HG03354 (cell line): ENCODE measurements at regions not wholly inside any gene's neighbourhood (a gene's known extent, or its start where the extent isn't known, plus 50 kb on each side); places are given as distances from the start of the nearest gene placed in this dataset.

Experiments
- ATAC-seq: cut with Tn5 transposase; IDR thresholded peaks from one replicate; pipeline ENCODE4 v1.9.1; 2021; ENCODE audit warnings: mild to moderate bottlenecking; ENCODE audit not compliant: unreplicated experiment, poor library complexity, severe bottlenecking

DNA sequence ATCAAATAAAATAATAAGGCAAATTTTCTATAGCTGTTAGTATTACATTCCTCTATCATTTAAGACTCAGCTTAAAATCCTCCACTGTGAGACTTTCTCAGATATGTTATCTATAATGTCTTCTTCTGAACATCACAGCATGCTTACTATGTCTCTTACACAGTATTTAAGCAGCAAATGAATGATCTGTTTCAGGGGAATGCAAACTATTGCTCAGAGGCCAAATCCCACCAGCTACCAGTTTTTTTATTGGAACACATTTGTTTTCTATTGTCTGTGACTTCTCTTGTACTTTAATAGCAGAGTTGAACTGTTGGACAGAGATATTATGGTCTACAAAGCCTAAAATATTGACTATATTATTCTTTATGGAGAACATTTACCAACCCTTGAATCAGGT lies 59.6 kb downstream of the C3orf38 start:
- ATAC-seq = no peak

DNA sequence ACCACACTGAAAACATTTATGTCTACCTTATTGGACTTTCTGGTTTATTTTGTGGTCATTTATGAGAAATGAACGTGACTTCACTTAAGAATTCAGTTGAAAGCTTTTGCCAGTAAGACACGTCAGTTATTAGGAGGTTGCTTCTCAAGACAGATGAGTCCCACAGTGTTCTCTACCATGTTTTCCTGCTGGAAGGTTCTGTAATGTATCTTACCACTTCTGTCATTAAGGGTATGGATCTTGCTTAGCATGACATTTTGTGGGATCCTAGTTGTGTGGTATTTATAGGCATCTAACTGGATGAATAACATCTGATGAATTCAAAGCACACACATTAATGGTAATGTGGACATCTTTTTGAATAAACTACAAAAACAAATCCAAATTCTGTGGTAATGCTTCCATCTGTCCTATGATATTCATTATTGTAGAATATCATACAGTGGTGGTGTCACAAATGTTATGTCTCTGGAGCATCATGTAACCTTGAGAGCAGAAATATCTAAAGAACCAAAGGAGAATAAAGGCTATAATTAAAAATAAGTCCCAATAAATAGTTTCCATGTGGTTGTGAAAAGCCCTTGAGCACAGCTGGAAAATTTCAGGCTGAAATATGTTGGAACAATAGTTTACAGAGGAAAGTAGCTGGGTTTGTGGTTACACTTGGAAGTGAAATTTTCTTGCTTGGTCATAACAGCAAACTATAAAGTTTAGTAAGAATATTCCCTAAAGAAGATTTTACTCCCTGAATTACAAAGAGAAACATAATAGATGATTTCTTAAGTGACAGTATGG lies 61.5 kb downstream of the C3orf38 start:
- ATAC-seq = no peak

DNA sequence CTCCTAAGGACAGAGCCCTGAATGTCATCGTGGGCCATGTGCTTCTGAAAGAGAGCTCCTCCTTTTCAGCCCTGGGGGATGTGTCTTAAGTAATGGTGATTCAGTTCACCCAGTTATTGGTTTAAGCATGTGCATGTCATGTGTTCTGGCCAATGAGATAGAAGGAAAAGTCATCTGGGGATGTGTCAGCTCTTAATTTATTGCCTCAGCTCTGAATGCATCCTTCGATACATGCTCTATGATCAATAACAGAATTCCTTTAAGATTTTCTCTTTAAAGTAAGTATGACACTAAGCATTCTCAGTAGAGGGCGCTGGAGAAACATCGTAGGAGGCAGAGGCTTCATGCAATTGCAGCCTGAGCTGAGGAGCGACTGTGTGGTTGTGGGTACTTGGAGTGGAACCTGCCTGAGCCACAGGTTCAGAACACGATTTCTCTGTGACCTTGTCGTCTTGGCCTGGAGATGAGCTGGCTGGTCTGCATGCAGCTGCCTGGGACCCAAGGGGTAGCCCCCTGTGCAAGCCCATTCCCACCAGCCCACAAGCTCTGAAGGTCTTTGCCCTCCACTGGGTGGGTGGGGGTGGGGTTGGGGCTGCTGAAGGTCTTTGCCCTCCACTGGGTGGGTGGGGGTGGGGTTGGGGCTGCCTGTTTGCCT lies 69.5 kb downstream of the C3orf38 start:
- peak; percentile 83 for ATAC-seq

DNA sequence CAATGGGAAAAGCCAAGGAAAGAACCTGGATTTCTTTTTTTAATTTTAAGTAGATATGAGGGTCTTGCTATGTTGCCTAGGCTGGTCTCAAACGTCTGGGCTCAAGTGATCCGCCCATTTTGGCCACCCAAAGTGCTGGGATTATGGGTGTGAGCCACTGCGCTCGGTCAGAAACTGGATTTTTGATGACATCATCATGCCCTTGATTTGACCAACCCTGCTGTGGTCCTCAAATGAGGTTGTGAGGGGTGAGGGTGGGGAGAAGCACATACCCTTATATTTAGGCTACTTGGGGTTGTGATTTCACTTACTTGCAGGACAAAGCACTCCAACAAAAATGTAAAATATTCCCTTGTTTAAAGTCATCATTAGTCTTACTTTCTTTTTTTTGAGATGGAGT lies 70.4 kb downstream of the C3orf38 start:
- no peak for ATAC-seq

DNA sequence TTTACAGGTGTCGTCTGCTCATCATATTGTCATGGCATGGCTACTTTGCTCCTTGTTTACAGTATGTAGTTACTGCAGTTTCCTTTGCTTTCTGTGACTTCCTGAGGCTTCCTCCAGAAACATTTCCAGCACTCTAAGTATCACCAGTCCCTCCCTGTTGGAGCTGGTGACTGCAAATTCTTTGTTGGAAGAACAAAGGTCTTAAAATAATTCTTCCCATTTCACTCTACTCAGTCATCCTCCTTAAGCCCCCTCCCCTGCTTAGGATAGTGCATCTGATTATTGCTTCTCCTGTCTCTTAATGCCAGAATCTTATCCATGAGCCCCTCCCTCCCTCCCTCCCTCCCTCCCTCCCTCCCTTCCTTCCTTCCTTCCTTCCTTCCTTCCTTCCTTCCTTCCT lies 72.0 kb downstream of the C3orf38 start:
- ATAC-seq = no peak

DNA sequence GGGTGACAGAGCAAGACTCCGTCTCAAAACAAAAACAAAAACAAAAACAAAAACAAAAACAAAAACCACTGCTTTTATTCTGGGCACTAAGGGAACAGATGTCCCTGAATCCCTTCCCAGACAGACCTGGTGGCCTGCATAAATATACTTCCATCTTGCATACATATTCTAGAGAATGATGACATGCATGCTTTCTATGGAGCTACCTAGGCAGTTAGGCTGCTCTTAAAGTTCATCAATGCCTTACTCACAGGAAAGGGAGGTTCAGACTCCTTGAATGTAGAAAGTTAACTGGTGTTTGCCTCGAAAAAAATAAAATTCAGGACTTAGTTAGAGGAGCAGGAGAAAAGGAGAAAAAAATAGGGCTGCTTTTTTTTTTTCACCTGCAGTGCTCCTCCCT lies 72.6 kb downstream of the C3orf38 start:
- no peak for ATAC-seq

DNA sequence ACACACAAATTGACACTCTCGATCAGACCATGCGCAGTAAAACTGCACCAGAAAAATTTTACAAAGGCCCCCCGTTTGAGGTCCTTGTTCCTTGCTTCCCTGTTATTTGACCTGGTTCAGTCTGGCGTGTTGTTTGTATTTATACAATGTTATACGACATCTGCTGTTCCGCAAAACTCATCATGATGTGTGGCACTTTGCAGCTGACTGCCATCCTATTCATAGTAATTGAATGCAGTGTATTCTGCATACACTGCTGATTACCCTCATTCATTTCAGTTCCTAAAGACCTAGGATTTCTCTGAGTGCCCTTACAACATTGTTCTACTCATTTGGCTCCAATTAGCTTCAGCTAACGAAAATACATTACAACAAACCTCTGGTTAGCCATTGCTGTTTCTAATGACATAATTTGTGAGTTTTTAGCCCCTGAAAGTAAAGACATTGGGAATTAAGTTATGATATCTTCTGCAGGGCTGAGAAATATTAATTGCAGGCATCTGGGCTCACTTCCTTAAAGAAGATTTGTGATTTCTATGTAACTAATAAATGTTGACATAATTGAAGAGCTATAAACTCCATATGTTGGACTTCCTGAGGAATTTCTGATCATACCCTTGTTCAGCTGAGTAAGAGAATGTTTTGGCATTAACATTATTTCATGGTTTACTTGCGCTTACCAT lies 75.7 kb downstream of the C3orf38 start:
- no peak for ATAC-seq

DNA sequence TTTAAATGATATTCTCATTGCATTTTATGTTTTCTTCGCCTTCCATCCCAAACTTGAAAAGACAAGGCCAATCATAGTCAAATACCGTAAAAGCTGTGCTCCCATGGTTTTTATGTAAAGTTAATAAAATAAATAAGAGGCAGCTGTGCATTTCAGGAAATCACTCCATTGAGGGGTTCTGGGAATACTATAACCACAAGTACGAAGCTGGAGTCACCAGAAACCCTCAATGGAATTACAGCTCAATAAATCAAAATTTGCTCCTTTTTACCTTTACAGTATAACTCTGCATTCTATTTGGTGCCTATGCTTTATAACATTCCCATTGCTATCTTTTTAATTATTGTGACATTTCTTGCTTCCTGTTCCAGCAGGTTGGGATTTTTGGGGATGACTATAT lies 77.2 kb downstream of the C3orf38 start:
- no peak for ATAC-seq

DNA sequence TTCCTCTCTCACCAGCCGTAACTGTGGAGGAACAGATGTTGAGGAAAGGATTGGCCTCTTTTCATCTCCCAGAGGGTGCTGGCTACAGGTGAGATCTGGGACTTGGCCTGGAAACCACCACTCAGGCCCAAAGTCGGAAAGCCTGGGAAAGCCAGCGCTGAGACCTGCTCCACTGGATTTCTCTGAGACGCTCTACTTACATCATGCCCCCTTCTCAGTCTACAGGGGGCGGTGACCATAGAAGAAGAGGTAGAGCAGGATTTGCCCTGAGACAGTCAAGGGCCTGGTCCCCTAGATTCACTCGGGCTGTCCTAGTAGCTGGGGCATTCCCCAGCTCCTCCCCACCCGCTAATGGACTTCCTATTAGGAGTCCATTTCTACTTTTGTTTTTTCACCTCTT lies 80.9 kb downstream of the C3orf38 start:
- no peak for ATAC-seq

DNA sequence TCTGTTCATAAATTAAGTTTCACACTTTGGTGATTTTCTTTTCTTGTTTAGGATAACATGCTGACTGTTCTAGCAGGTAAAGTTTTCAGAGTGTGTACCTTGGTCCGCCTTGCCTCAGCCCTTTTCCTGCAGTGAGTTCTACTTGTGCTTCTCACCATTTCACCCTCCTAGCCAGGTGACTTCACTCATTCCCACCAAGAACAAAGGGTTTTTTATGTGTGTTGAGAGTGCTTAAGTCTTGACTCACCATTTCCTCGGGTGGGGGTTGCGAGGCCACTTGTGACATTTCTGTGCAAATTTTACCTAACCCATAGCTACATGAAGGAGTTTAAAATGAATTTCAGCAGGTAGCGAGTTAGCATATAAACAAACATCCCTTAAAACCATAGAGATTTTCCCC lies 81.4 kb downstream of the C3orf38 start:
- ATAC-seq = no peak

DNA sequence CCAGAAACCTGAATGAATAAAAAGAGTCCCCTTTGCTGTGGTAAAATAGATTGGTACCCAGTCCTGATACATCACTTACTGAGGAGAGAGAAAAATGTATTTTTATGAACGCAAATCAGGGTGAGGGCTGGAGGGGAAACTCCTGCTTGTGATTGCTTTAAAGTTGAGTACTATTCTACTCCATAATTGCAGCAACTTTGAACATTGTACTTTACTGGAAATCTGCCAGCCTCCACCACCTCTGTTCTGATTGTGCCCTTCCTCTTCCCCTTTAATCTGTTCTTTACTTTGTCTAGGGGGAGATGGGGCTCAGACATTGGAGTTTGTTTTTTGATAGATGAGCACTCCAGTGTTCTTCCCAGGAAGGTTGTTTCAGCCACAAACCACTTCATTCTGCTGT lies 81.9 kb downstream of the C3orf38 start:
- no peak for ATAC-seq

DNA sequence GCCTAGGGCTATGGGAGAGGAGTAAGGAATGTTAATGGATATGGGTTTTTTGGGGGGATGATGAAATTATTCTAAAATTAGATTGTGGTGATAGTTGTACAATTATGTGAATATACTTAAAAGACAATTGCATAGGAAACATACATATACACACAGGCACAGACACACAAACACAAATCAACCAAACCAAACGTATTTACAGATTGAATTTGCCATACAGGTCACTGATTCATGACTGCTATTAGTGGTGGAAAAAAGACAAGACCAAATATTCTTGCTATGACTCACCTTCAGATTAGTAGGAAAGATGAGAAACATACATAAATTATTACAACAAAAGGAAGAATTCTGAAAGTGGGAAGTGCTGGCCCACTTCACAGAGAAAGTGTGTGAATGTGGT lies 85.3 kb downstream of the C3orf38 start:
- ATAC-seq = no peak

DNA sequence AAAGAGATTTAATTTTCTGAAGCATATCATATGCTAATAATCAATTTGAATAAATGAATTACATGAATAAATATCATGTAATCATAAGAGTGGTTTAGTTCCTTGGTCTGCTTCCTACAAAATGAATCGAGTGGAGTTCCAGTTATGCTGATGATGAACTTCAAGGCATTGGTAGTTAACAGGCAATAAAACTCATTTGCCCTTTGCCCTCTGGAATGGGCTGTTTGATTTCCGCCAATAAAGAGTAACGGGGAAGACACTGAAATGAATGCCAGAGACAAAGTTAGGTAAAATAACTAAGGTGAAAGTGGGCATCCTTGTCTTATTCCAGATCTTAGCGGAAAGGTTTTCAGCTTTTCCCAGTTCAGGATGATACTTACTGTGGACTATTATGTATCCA lies 90.1 kb downstream of the C3orf38 start:
- no peak for ATAC-seq

DNA sequence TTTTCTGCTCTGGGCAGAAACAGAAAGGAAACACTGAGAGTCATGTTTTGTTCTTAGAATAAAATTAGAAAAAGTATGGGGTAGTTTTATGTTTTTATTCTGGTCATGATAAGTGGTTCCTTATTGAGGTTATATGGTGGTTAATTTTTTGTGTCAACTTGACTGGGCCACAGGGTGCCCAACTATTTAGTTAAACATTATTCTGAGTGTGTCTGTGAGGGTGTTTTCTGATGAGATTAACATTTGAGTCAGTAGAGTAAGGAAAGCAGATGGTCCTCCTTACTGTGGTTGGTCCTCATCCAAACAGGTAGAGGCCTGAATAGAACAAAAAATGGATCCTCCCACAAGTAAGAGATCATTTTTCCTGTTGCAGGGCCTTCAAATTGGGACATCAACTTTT lies 98.9 kb downstream of the C3orf38 start:
- peak; percentile 46 for ATAC-seq

DNA sequence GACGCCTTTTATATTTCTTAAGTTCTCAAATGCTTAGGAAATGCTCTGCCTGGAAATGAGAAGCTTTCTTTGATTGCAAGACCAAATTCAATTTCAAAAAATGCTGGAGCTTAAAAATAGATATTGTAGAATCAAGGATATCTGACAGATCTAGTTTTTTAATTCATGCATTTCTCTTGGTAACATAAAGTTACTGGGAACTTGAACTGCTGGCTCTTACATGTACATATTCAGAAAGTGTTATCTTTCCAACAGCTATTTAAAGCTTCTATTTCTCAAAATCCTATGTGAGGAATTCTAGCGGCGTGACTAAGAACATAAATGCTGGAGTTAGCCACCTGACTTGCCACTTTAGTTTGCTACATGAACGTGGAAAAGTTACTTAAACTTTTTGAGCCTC lies 109.3 kb downstream of the C3orf38 start:
- ATAC-seq = no peak

DNA sequence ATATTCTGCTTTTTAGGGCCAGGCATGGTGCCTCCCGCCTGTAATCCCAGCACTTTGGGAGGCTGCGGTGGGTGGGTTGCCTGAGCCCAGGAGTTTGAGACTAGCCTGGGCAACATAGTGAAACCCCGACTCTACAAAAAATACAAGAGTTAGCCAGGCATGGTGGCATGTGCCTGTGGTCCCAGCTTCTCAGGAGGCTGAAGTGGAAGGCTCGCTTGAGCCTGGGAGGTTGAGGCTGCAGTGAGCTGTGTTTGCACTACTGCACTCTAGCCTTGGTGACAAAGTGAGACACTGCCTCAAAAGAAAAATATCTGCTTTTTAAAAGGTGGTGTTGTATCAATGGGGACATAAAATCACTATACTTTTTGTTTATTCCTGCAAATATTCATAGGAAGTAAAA lies 112.8 kb downstream of the C3orf38 start:
- no peak for ATAC-seq

DNA sequence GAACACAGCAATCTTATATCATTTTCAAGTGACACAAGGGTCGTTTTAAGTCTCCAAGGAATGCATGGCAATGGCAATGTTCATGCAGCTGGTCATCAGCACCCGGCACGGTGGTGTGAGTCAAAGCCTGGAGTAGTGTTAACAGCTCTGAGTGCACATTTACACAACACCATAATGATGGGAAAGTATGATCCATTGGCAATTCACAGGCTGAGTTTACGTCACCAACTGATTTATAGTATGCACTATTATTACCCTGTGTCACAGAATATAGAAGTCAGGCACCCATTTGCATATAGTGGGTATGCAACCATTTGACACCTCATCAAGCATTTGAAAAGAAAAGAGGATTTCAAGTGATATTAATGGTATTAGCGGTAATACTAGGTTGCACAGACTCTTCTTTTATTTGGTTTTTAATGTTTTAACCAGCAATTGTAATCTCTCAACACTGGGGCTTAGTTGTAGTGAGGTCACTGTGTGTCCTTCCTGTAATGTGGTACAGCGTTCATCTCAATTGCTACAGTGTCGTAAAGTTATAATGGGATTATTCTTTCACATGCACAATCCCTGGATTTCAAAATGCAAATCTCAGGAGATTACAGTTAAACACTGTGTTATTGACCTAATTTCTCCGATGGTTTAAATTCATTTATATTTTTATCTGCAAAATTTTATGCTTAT lies 113.8 kb downstream of the C3orf38 start:
- ATAC-seq = no peak

DNA sequence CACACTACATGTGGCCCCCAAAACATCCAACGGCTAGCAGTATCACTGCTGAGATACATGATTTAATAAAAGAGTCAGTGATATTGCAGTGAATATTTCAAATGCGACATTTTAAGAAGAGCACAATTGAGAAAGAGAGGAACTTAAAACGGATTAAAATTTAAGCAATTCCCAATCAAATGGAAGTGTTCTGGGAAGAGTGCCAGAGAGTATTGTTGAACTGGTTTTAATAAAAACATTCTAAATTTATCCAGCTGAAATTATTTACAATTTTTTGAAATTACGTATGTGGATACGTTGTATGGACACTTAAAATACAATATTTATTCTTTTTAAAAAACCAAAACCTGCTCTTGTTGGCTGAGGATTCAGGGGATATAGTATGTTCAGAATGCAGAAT lies 117.7 kb downstream of the C3orf38 start:
- no peak for ATAC-seq

DNA sequence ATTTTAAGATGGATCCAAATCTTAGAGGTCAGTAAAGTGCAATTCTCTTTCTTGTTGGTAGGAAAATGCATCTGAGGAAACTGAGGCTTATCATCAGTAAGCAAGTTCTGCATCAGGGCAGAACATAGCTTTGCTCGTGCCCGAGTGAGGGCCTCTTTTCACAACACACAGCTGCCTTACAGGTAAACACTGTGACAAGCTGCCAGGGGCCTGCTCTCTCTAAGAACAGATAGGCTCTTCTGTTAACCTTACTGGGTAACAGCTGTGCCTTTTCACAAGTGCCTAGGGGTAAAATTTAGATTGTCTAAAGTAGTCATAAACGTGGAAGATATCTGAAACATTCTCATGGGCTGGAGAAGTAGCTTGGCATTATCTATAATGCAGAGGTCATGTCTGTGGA lies 118.1 kb downstream of the C3orf38 start:
- no peak for ATAC-seq

DNA sequence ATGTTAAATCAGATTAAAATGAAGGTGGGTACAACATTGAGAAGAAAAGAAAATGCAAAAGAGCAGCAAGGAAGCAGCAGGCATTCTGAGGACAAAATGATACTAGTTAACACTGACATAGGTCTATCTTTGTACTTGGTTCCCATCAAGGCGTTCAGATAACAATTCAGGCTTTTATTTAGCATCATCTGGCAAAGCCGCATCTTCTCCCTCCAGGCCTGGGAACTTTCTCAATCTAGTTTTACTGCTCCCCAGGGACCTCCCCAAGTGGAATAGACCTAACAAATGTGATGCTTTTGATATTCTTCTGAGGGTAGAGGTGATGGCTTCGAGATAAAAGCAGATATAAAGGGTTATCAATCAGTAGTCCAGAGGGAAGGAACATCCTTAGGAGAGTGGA lies 130.6 kb downstream of the C3orf38 start:
- ATAC-seq = no peak
